GM12891 (cell line): ENCODE measurements at regions not wholly inside any gene's neighbourhood (a gene's known extent, or its start where the extent isn't known, plus 50 kb on each side); places are given as distances from the start of the nearest gene placed in this dataset.
"Not testable (repeated sequence)": the region's sequence is repeated elsewhere in the genome, so short reads cannot be mapped to it uniquely, and the experiment has no call there.

Experiments
- PAX5 ChIP-seq: IDR thresholded peaks from 2 replicates; pipeline ENCODE4 v1.6.1; 2011; ENCODE audit warnings: low read length, moderate library complexity, mild to moderate bottlenecking; ENCODE audit not compliant: insufficient read depth, severe bottlenecking
- POLR2A ChIP-seq: IDR thresholded peaks from 2 replicates; pipeline ENCODE4 v1.6.1; 2011; ENCODE audit warnings: low read depth, low read length, control low read depth
- POLR2AphosphoS5 ChIP-seq: IDR thresholded peaks from 2 replicates; pipeline ENCODE4 v1.6.1; 2011; ENCODE audit warnings: low read depth, low read length, control low read depth
- POU2F2 ChIP-seq: IDR thresholded peaks from 2 replicates; pipeline ENCODE4 v1.6.1; 2011; ENCODE audit warnings: low read depth, mild to moderate bottlenecking, control low read depth, low read length, moderate library complexity
- SPI1 ChIP-seq: IDR thresholded peaks from 2 replicates; pipeline ENCODE4 v1.6.1; 2011; ENCODE audit warnings: low read depth, low read length, control low read depth
- TAF1 ChIP-seq: IDR thresholded peaks from 2 replicates; pipeline ENCODE4 v1.6.1; 2011; ENCODE audit warnings: low read depth, low read length, control low read depth

DNA sequence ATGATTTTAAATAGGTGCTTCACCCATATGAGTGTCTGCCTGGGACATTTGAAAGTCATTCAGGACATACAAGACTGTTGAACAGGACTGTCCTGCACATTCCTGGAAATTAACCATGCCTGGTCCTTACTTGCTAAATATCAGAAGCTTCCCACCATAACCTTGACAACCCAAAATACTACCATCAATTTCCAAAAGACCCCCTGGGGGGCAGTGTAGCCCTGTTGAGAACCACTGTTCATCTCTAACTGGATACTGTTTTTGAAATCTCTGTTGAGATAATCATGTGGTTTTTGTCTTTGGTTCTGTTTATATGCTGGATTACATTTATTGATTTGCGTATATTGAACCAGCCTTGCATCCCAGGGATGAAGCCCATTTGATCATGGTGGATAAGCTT is 123.8 kb upstream of the ARHGEF26 start:
- TF ChIP-seq POLR2A, POLR2AphosphoS5, TAF1, SPI1, POU2F2, PAX5: not testable (repeated sequence)
